C4-2B (cell line): ENCODE measurements at regions not wholly inside any gene's neighbourhood (a gene's known extent, or its start where the extent isn't known, plus 50 kb on each side); places are given as distances from the start of the nearest gene placed in this dataset.

ENCODE experiments used
- H3K27ac ChIP-seq: fragments of 450-650 bp; 2 replicates; pipeline ENCODE4 v1.5.1; 2017
- ZFX ChIP-seq: fragments of 450-650 bp; IDR thresholded peaks from 2 replicates; pipeline ENCODE4 v1.6.1; 2017
- TF ChIP-seq, protein P1 (sequence below): fragments of 450-650 bp; conservative IDR thresholded peaks from 2 replicates; pipeline ENCODE4 v1.5.1; 2017; ENCODE audit warnings: mild to moderate bottlenecking

- no peak for TF ChIP-seq ZFX
- TF ChIP-seq, protein P1, sequence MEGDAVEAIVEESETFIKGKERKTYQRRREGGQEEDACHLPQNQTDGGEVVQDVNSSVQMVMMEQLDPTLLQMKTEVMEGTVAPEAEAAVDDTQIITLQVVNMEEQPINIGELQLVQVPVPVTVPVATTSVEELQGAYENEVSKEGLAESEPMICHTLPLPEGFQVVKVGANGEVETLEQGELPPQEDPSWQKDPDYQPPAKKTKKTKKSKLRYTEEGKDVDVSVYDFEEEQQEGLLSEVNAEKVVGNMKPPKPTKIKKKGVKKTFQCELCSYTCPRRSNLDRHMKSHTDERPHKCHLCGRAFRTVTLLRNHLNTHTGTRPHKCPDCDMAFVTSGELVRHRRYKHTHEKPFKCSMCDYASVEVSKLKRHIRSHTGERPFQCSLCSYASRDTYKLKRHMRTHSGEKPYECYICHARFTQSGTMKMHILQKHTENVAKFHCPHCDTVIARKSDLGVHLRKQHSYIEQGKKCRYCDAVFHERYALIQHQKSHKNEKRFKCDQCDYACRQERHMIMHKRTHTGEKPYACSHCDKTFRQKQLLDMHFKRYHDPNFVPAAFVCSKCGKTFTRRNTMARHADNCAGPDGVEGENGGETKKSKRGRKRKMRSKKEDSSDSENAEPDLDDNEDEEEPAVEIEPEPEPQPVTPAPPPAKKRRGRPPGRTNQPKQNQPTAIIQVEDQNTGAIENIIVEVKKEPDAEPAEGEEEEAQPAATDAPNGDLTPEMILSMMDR, result no peak
Measured at GRCh38 chr2:128781585-128782385, 463.1 kb upstream of the HS6ST1 start.

DNA sequence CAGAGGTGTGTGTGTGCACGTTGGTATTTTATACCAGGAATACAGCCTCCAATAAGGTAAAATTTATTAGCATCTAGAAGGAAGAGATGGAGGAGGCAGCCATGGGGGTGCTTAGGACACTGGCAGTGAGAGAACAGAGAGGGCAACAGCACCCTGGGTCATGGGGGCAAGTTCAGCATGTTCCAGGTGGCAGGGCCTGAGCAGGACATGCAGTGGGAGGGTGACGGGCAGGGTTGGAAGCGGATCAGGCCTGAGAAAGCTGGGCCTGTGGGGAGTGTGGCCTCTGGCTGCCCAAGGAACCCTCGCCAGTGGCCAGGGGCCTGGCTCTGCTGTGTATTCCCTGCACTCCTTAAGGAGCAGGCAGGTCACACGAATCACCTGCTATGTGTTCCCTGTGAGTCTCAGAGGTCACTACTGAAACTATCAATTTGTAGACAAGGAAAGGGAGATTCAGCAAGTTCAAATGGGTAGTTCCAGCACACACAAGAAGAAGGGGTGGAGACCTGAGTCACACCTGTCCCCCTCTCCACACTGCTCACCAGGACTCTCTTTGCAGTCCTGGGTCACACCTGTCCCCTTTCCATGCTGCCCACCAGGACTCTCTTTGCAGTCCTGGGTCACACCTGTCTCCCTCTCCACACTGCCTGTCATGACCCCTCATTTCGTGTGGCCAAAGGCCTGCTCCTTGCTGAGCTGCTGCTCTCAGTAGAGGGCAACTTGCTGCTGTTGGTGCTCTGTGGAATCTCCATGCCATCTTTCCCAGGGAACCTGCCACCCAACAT is 463.9 kb upstream of the HS6ST1 start:
- TF ChIP-seq, protein P1, result no peak
- TF ChIP-seq ZFX, result no peak

More at GRCh38 chr2:128781585-128782385, 463.1 kb upstream of the HS6ST1 start:
- no peak overlapping the region for H3K27ac ChIP-seq

GRCh38 chr2:128783193-128783671 is 464.6 kb upstream of the HS6ST1 start:
- TF ChIP-seq, protein P1, result no peak
- no peak for TF ChIP-seq ZFX
- H3K27ac ChIP-seq, result no peak overlapping the region

More for the DNA sequence above, 463.9 kb upstream of the HS6ST1 start:
- no peak overlapping the region for H3K27ac ChIP-seq

GRCh38 chr2:128783896-128784295 is 465.2 kb upstream of the HS6ST1 start:
- no peak overlapping the region for H3K27ac ChIP-seq
- TF ChIP-seq, protein P1, result no peak
- no peak for TF ChIP-seq ZFX

GRCh38 chr2:128784626-128785306 is 466.1 kb upstream of the HS6ST1 start:
- TF ChIP-seq, protein P1, result no peak
- no peak for TF ChIP-seq ZFX

DNA sequence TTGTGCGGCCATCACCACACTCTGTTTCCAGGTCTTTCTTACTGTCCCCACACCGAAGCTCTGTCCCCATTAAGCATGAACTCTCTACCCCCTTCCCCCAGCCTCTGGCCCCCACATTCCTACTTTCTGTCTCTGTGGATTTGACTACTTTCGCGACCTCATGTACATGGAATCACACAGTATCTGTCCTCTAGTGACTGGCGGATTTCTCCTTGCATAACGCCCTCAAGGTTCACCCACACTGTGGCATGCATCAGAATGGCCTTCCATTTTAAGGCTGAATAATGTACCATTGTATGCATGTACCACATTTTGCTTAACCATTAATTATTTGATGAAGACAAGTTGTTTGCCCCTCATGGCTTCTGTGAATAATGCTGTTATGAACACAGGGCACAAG is 467.6 kb upstream of the HS6ST1 start:
- H3K27ac ChIP-seq, result no peak overlapping the region
- TF ChIP-seq, protein P1, result no peak
- TF ChIP-seq ZFX, result no peak

More at GRCh38 chr2:128784626-128785306, 466.1 kb upstream of the HS6ST1 start:
- no peak overlapping the region for H3K27ac ChIP-seq
